ENCODE measurements at regions not wholly inside any gene's neighbourhood (a gene's known extent, or its start where the extent isn't known, plus 50 kb on each side); places are given as distances from the start of the nearest gene placed in this dataset.
A peak's percentile ranks its signal among the peaks of the same experiment; 100 is the strongest.
"Not testable (repeated sequence)": the region's sequence is repeated elsewhere in the genome, so short reads cannot be mapped to it uniquely, and the experiment has no call there.

DNA sequence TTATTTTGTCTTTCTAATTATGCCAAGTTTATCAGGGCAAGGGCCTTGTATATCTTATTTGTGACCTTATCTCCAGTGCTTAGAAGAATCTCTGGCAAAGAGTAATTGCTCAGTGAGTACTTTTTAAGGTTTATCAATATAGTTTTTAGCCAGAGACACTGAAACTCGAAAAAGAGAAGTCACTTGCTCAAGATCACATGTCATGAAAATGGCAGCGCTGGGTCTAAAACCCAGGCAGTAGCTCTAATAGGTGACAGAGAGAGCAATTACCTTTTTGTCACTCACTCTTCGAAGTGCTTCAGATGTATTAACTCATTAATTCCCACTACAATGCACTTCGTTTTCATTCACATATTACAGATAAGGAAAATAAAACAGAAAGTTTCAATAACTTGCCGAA lies 667.5 kb downstream of the DOK5 start:
- H3K9me3 Mint-ChIP-seq, result peaks cover 0 to 22% (median 10%) of the 10 kb centered on the region in 5 donors
- Histone ChIP-seq H3K9me3 (ENCODE audit: low read length) (no peaks in the 10 kb centered on the region), H3K27ac (ENCODE audit: low read depth, low read length) (no peak overlapping the region), H3K4me1 (ENCODE audit: insufficient read depth, low read length) (no peaks in the 10 kb centered on the region), H3K4me3 (ENCODE audit: low read length) (no peak overlapping the region), H3K27me3 (ENCODE audit: insufficient read depth, low read length, poor library complexity, severe bottlenecking) (no peaks in the 10 kb centered on the region), H3K36me3 (ENCODE audit: insufficient read depth, low read length) (no peaks in the 10 kb centered on the region)
- H3K4me1 Mint-ChIP-seq, result no peaks in the 10 kb centered on the region
- H3K4me3 Mint-ChIP-seq, result no peak overlapping the region
- H3K27me3 Mint-ChIP-seq, result no peaks in the 10 kb centered on the region
- ChIA-PET CTCF (no interaction called here), POLR2A (no interaction called here)
- no peaks in the 10 kb centered on the region for H3K36me3 Mint-ChIP-seq
- no peak overlapping the region for H3K27ac Mint-ChIP-seq
- no peak for DNase-seq

DNA sequence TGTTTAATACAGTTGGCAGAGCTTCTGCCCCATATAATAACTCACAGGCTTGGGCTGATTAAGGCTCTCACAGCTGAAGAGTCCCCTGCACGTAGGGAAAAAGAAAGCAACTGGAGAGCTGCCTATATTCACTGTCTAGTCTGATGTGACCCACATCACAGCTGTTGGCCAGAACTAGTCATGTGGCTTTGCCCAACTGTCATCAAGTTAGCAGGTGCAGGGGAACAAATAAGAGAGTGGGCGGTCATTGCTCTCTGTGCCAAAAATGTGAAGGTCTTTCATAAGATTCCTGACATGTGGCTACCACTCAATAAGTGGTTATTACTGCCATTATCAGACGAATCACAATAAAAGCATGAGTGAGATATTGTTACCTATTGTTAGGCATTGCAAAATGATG lies 665.2 kb downstream of the DOK5 start:
- H3K27me3 Mint-ChIP-seq, result no peaks in the 10 kb centered on the region
- no peak overlapping the region for H3K4me3 Mint-ChIP-seq
- no peaks in the 10 kb centered on the region for H3K4me1 ChIP-seq (ENCODE audit: insufficient read depth, low read length)
- ChIA-PET CTCF (no interaction called here), POLR2A (no interaction called here)
- no peak overlapping the region for H3K27ac Mint-ChIP-seq
- peaks cover 0 to 21% (median 10%) of the 10 kb centered on the region in 5 donors for H3K9me3 Mint-ChIP-seq
- H3K4me1 Mint-ChIP-seq, result no peaks in the 10 kb centered on the region
- DNase-seq, result no peak
- no peaks in the 10 kb centered on the region for H3K36me3 Mint-ChIP-seq
- H3K9me3 ChIP-seq (ENCODE audit: low read length), result no peaks in the 10 kb centered on the region
- no peaks in the 10 kb centered on the region for H3K27me3 ChIP-seq (ENCODE audit: insufficient read depth, low read length, poor library complexity, severe bottlenecking)
- no peak overlapping the region for H3K4me3 ChIP-seq (ENCODE audit: low read length)
- H3K27ac ChIP-seq (ENCODE audit: low read depth, low read length), result no peak overlapping the region
- H3K36me3 ChIP-seq (ENCODE audit: insufficient read depth, low read length), result no peaks in the 10 kb centered on the region

DNA sequence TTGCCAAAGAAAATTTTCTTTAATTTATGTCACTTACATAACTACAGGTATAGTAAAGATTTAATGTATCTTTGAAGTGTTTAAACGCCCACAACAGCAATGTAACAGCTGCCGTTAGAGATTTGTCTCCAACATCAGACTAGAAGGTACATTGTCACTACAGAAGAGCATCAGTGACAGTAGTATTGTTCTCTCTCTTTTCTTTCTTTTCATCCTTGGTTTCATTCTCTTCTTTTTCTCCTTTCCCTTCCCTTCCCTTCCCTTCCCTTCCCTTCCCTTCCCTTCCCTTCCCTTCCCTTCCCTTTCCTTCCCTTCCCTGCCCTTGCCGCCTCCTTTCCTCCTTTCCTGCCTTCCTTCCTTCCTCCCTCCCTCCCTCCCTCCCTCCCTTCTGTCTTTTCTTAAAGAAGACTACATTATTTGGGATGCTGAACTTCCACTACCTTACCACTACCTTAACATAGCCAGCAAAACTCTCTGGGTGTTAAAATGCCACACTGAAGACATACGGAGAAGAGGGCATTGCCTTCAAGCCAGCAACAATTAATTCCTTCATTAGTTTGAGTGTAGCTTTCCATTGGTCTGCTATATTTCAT lies 663.9 kb downstream of the DOK5 start:
- Histone ChIP-seq H3K27ac (ENCODE audit: low read depth, low read length) (no peak overlapping the region), H3K9me3 (ENCODE audit: low read length) (no peaks in the 10 kb centered on the region), H3K36me3 (ENCODE audit: insufficient read depth, low read length) (no peaks in the 10 kb centered on the region), H3K4me1 (ENCODE audit: insufficient read depth, low read length) (no peaks in the 10 kb centered on the region), H3K4me3 (ENCODE audit: low read length) (no peak overlapping the region), H3K27me3 (ENCODE audit: insufficient read depth, low read length, poor library complexity, severe bottlenecking) (no peaks in the 10 kb centered on the region)
- no peaks in the 10 kb centered on the region for H3K4me1 Mint-ChIP-seq
- no peaks in the 10 kb centered on the region for H3K27me3 Mint-ChIP-seq
- no peak for DNase-seq
- H3K36me3 Mint-ChIP-seq, result no peaks in the 10 kb centered on the region
- no peak overlapping the region for H3K4me3 Mint-ChIP-seq
- H3K27ac Mint-ChIP-seq, result no peak overlapping the region
- peaks cover 0 to 22% (median 5%) of the 10 kb centered on the region in 5 donors for H3K9me3 Mint-ChIP-seq
- CTCF ChIA-PET, result no interaction called here
- POLR2A ChIA-PET, result no interaction called here

DNA sequence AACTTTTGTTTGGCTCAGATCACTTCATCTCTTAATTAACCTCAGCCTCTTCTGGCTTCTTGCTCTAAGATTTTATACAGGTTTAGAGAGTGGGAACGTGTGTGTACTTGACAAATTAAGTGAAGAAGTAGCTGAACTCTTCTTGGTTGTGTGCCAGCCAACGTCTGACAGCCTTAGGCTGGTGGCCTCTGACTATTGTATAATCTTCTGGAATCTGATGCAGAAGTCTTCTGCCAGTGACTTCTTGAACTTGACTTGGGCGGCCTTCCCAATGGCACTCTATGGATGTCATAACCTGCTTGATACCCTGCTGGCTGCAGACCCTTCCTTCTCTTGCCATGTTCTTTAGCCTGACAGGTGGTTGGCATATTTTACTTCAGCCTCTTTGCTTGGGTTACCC lies 660.5 kb downstream of the DOK5 start:
- H3K4me3 Mint-ChIP-seq, result no peak overlapping the region
- CTCF ChIA-PET, result no interaction called here
- DNase-seq, result no peak
- H3K4me1 Mint-ChIP-seq, result no peaks in the 10 kb centered on the region
- H3K27ac Mint-ChIP-seq, result no peak overlapping the region
- H3K36me3 Mint-ChIP-seq, result no peaks in the 10 kb centered on the region
- Histone ChIP-seq H3K27ac (ENCODE audit: low read depth, low read length) (no peak overlapping the region), H3K27me3 (ENCODE audit: insufficient read depth, low read length, poor library complexity, severe bottlenecking) (no peaks in the 10 kb centered on the region), H3K4me3 (ENCODE audit: low read length) (no peak overlapping the region), H3K9me3 (ENCODE audit: low read length) (peaks cover 3% of the 10 kb centered on the region), H3K36me3 (ENCODE audit: insufficient read depth, low read length) (no peaks in the 10 kb centered on the region), H3K4me1 (ENCODE audit: insufficient read depth, low read length) (no peaks in the 10 kb centered on the region)
- POLR2A ChIA-PET, result no interaction called here
- H3K9me3 Mint-ChIP-seq, result peaks cover 0 to 21% (median 8%) of the 10 kb centered on the region in 5 donors
- no peaks in the 10 kb centered on the region for H3K27me3 Mint-ChIP-seq

- no peak overlapping the region for H3K4me3 Mint-ChIP-seq
- no peak for DNase-seq
Observed at GRCh38 chr20:55132523-55132922, 657.1 kb downstream of the DOK5 start.

DNA sequence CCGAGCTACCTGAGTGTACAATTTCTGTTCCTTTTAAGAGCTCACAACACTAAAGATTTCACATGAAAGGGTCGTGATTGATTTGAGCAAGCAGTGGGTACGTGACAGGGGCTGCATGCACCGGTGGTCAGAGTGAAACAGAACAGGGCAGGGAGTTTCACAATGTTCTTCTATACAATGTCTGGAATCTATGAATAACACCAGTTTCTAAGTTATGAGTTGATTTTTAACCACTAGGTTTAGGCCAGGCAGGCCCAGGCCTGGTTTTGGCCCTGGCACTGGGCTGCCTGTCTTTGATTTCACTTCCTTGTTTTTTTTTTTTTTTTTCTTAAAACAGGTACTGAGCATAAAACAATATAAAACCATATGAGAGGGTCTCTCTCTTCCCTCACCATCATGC lies 642.2 kb downstream of the DOK5 start:
- H3K27me3 Mint-ChIP-seq; H3K4me3 ChIP-seq (ENCODE audit: low read length); H3K4me3 Mint-ChIP-seq; POLR2A ChIA-PET; H3K4me1 ChIP-seq (ENCODE audit: insufficient read depth, low read length); H3K27ac ChIP-seq (ENCODE audit: low read depth, low read length); H3K27ac Mint-ChIP-seq; H3K36me3 Mint-ChIP-seq; H3K36me3 ChIP-seq (ENCODE audit: insufficient read depth, low read length); H3K27me3 ChIP-seq (ENCODE audit: insufficient read depth, low read length, poor library complexity, severe bottlenecking); H3K4me1 Mint-ChIP-seq; H3K9me3 ChIP-seq (ENCODE audit: low read length); H3K9me3 Mint-ChIP-seq; DNase-seq; CTCF ChIA-PET: not testable (repeated sequence)

More at GRCh38 chr20:55132523-55132922, 657.1 kb downstream of the DOK5 start:
- Histone ChIP-seq H3K36me3 (ENCODE audit: insufficient read depth, low read length) (no peaks in the 10 kb centered on the region), H3K4me1 (ENCODE audit: insufficient read depth, low read length) (no peaks in the 10 kb centered on the region), H3K27me3 (ENCODE audit: insufficient read depth, low read length, poor library complexity, severe bottlenecking) (no peaks in the 10 kb centered on the region), H3K9me3 (ENCODE audit: low read length) (peaks cover 3% of the 10 kb centered on the region), H3K4me3 (ENCODE audit: low read length) (no peak overlapping the region), H3K27ac (ENCODE audit: low read depth, low read length) (no peak overlapping the region)
- no peak overlapping the region for H3K27ac Mint-ChIP-seq
- POLR2A ChIA-PET, result no interaction called here
- CTCF ChIA-PET, result no interaction called here
- H3K36me3 Mint-ChIP-seq, result no peaks in the 10 kb centered on the region
- peaks cover 0 to 16% (median 8%) of the 10 kb centered on the region in 5 donors for H3K9me3 Mint-ChIP-seq
- no peaks in the 10 kb centered on the region for H3K27me3 Mint-ChIP-seq
- no peaks in the 10 kb centered on the region for H3K4me1 Mint-ChIP-seq

DNA sequence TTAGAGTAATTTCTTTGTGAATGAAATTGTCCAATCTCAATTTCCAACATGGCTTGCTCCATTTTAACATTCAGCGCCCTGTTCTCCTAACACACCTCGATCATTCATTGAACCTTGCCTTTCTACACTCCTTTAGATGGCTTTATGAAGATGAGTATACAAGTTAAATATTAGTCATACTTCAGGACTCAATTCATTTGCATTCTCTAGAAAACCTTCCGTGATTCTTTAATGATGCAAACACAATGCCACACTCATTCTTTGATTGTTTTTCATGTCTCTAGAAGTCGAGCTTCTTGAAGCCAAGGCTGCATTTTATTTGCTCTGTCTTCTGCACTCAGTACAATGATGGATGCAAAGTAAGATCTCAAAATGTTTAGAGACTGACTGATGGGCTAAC lies 641.2 kb downstream of the DOK5 start:
- Histone ChIP-seq H3K9me3 (ENCODE audit: low read length) (no peaks in the 10 kb centered on the region), H3K27me3 (ENCODE audit: insufficient read depth, low read length, poor library complexity, severe bottlenecking) (no peaks in the 10 kb centered on the region), H3K27ac (ENCODE audit: low read depth, low read length) (no peak overlapping the region), H3K36me3 (ENCODE audit: insufficient read depth, low read length) (no peaks in the 10 kb centered on the region), H3K4me1 (ENCODE audit: insufficient read depth, low read length) (no peaks in the 10 kb centered on the region), H3K4me3 (ENCODE audit: low read length) (no peak overlapping the region)
- ChIA-PET POLR2A (no interaction called here), CTCF (no interaction called here)
- Mint-ChIP-seq H3K27ac (no peak overlapping the region), H3K9me3 (peaks cover 0 to 11% (median 4%) of the 10 kb centered on the region in 5 donors), H3K36me3 (no peaks in the 10 kb centered on the region), H3K4me1 (no peaks in the 10 kb centered on the region), H3K4me3 (no peak overlapping the region), H3K27me3 (no peaks in the 10 kb centered on the region)
- no peak for DNase-seq

DNA sequence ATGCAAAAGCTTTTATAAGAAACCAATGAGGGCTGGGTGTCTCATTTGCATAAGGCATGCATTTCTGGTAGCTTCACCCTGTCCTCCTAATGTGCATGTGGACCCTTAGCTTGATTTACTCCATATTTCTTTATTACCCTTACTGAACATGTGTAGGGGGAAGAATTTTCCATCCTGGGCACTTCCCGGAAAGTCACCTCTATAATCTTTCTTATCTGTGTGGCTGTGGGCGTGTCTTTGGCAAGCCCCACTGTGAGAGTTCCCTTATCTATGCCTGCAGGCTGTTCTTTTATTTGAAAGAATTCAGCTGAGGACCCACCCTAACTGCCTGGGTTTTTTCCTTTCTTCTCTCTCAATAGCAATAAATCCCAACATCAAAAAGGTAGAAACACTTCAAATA lies 627.8 kb downstream of the DOK5 start:
- Mint-ChIP-seq H3K27ac (no peak overlapping the region), H3K36me3 (no peaks in the 10 kb centered on the region), H3K9me3 (peaks cover 7 to 59% (median 13%) of the 10 kb centered on the region in 5 donors), H3K27me3 (no peaks in the 10 kb centered on the region), H3K4me3 (peak overlapping the region in 1 of 7 donors; percentile 13), H3K4me1 (no peaks in the 10 kb centered on the region)
- Histone ChIP-seq H3K4me3 (ENCODE audit: low read length) (no peak overlapping the region), H3K36me3 (ENCODE audit: insufficient read depth, low read length) (no peaks in the 10 kb centered on the region), H3K4me1 (ENCODE audit: insufficient read depth, low read length) (no peaks in the 10 kb centered on the region), H3K27ac (ENCODE audit: low read depth, low read length) (no peak overlapping the region), H3K27me3 (ENCODE audit: insufficient read depth, low read length, poor library complexity, severe bottlenecking) (no peaks in the 10 kb centered on the region), H3K9me3 (ENCODE audit: low read length) (no peaks in the 10 kb centered on the region)
- ChIA-PET CTCF (no interaction called here), POLR2A (no interaction called here)
- no peak for DNase-seq

DNA sequence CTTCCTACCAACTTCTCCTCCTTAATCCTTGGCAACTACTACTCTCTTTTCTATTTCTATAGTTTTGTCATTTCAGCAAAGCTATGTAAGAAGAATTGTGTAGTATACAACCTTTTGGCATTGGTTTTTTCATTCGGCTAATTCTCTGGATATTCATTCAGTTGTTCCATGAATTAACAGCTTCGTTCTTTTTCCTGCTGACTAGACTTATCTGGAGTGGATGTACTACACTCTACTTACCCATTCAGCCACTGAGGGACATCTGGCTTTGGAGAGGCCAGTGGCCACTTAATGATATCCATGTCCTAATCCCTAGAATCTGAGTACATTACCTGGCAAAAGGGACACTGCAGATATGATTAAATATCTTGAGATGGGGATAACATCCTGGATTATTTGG lies 623.9 kb downstream of the DOK5 start:
- POLR2A ChIA-PET, result no interaction called here
- no peaks in the 10 kb centered on the region for H3K36me3 Mint-ChIP-seq
- Histone ChIP-seq H3K4me3 (ENCODE audit: low read length) (no peak overlapping the region), H3K9me3 (ENCODE audit: low read length) (no peaks in the 10 kb centered on the region), H3K4me1 (ENCODE audit: insufficient read depth, low read length) (no peaks in the 10 kb centered on the region), H3K27me3 (ENCODE audit: insufficient read depth, low read length, poor library complexity, severe bottlenecking) (no peaks in the 10 kb centered on the region), H3K27ac (ENCODE audit: low read depth, low read length) (no peak overlapping the region), H3K36me3 (ENCODE audit: insufficient read depth, low read length) (no peaks in the 10 kb centered on the region)
- H3K27me3 Mint-ChIP-seq, result no peaks in the 10 kb centered on the region
- H3K9me3 Mint-ChIP-seq, result peaks cover 5 to 34% (median 10%) of the 10 kb centered on the region in 5 donors
- no peak overlapping the region for H3K4me3 Mint-ChIP-seq
- CTCF ChIA-PET, result no interaction called here
- no peaks in the 10 kb centered on the region for H3K4me1 Mint-ChIP-seq
- no peak overlapping the region for H3K27ac Mint-ChIP-seq
- no peak for DNase-seq

All from CD8-positive, alpha-beta memory T cell (primary cell).